Right lobe of liver (tissue), 4 donors: ENCODE measurements at regions not wholly inside any gene's neighbourhood (a gene's known extent, or its start where the extent isn't known, plus 50 kb on each side); places are given as distances from the start of the nearest gene placed in this dataset.

Source experiments
- POLR2A ChIP-seq: fragments of 450-650 bp; IDR thresholded peaks from one replicate; pipeline ENCODE4 v1.6.1; 2017; ENCODE audit warnings: antibody characterized with exemption, mild to moderate bottlenecking
- TF ChIP-seq, protein P1 (sequence below), 4 donors: fragments of 200-600 bp in 3 of 4; fragments of 450-650 bp in 1 of 4; IDR thresholded peaks; one replicate each; pipeline versions ENCODE4 v1.5.1 to v1.8.0; 2016 to 2022; ENCODE audit warnings: antibody characterized with exemption in 4 of 4, mild to moderate bottlenecking in 2 of 4
- donor health status: DM: no; HTN: no; CAD: no.
- donor health status: DM: no; HTN: no; CAD: no.
- donor health status: DM: no; HTN: yes; CAD: no.

DNA sequence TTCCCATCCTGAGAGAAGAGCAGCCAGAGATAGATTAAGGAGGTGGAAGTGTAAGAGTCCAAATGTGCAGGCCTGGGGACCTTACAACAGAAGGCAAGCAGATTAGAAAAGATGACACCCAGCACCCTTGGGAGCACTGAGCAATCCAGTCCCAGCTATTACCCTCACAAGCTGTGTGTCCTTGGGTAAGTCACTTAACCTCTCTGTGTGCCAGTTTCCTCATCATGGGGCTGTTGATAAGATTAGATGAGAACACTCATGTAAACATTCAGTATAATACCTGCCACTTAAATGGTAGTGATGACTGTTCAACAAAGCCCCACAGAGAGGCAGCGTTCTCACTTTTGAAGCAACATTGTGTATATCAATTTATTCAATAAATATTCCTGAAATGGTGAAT lies 114.8 kb upstream of the CST7 start:
- TF ChIP-seq, protein P1, sequence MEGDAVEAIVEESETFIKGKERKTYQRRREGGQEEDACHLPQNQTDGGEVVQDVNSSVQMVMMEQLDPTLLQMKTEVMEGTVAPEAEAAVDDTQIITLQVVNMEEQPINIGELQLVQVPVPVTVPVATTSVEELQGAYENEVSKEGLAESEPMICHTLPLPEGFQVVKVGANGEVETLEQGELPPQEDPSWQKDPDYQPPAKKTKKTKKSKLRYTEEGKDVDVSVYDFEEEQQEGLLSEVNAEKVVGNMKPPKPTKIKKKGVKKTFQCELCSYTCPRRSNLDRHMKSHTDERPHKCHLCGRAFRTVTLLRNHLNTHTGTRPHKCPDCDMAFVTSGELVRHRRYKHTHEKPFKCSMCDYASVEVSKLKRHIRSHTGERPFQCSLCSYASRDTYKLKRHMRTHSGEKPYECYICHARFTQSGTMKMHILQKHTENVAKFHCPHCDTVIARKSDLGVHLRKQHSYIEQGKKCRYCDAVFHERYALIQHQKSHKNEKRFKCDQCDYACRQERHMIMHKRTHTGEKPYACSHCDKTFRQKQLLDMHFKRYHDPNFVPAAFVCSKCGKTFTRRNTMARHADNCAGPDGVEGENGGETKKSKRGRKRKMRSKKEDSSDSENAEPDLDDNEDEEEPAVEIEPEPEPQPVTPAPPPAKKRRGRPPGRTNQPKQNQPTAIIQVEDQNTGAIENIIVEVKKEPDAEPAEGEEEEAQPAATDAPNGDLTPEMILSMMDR (IDR thresholded peaks at IDR 0.05) = no peak
- TF ChIP-seq POLR2A = no peak
